Liver (tissue), 8 donors: ENCODE measurements at regions not wholly inside any gene's neighbourhood (a gene's known extent, or its start where the extent isn't known, plus 50 kb on each side); places are given as distances from the start of the nearest gene placed in this dataset.

Experiments used
- DNase-seq: peaks from one replicate; pipeline ENCODE4 v3.0.0-alpha.2; 2017; ENCODE audit warnings: low spot score
- H3K27ac ChIP-seq, 2 donors: one replicate each; pipeline ENCODE4 v1.7.0; 2013; ENCODE audit warnings: inconsistent platforms in 2 of 2, low read length in 2 of 2, control low read depth in 1 of 2, low read depth in 1 of 2, mild to moderate bottlenecking in 1 of 2
- H3K27me3 ChIP-seq, 4 donors: one replicate each; pipeline versions ENCODE4 v1.6.1 to v1.7.0; 2013; ENCODE audit warnings: low read length in 3 of 4, inconsistent platforms in 1 of 4, mild to moderate bottlenecking in 1 of 4, moderate library complexity in 1 of 4; ENCODE audit not compliant: control insufficient read depth in 4 of 4, insufficient read depth in 4 of 4
- H3K36me3 ChIP-seq, 4 donors: one replicate each; pipeline versions ENCODE4 v1.6.1 to v1.7.0; 2013; ENCODE audit warnings: low read length in 3 of 4, mild to moderate bottlenecking in 3 of 4, low read depth in 1 of 4, moderate library complexity in 1 of 4; ENCODE audit not compliant: control insufficient read depth in 4 of 4, insufficient read depth in 3 of 4
- H3K4me1 ChIP-seq, 4 donors: one replicate each; pipeline versions ENCODE4 v1.6.1 to v1.7.0; 2013; ENCODE audit warnings: low read length in 3 of 4, mild to moderate bottlenecking in 3 of 4, moderate library complexity in 1 of 4; ENCODE audit not compliant: control insufficient read depth in 4 of 4, insufficient read depth in 4 of 4
- H3K4me3 ChIP-seq, 3 donors: one replicate each; pipeline versions ENCODE4 v1.6.1 to v1.7.0; 2013; ENCODE audit warnings: low read length in 3 of 3, control low read depth in 1 of 3, low read depth in 1 of 3, mild to moderate bottlenecking in 1 of 3
- H3K9ac ChIP-seq, 2 donors: one replicate each; pipeline ENCODE4 v1.7.0; 2013; ENCODE audit warnings: low read length in 2 of 2, mild to moderate bottlenecking in 2 of 2, moderate library complexity in 2 of 2, control low read depth in 1 of 2, low read depth in 1 of 2
- H3K9me3 ChIP-seq, 4 donors: one replicate each; pipeline versions ENCODE4 v1.6.1 to v1.7.0; 2013; ENCODE audit warnings: low read length in 3 of 4; ENCODE audit not compliant: control insufficient read depth in 4 of 4
- ATF3 ChIP-seq: IDR thresholded peaks from 2 replicates; pipeline ENCODE4 v1.6.1; 2016; ENCODE audit warnings: antibody characterized with exemption
- CTCF ChIP-seq: fragments of 150-350 bp; IDR thresholded peaks from 2 replicates; pipeline ENCODE4 v1.5.1; 2017; ENCODE audit warnings: improper control_type of control experiment, low read depth, low read length; ENCODE audit not compliant: missing input control
- FOXA1 ChIP-seq: IDR thresholded peaks from 2 replicates; pipeline ENCODE4 v1.6.1; 2016; ENCODE audit warnings: antibody characterized with exemption
- FOXA2 ChIP-seq: IDR thresholded peaks from 2 replicates; pipeline ENCODE4 v1.6.1; 2016; ENCODE audit warnings: antibody characterized with exemption
- GABPA ChIP-seq, 2 donors: IDR thresholded peaks in 1 of 2; conservative IDR thresholded peaks in 1 of 2; 2 replicates each; pipeline ENCODE4 v1.6.1; 2016; ENCODE audit warnings: antibody characterized with exemption in 2 of 2, mild to moderate bottlenecking in 1 of 2, moderate library complexity in 1 of 2
- HNF4A ChIP-seq, 2 donors: conservative IDR thresholded peaks; 2 replicates each; pipeline ENCODE4 v1.6.1; 2016; ENCODE audit warnings: antibody characterized with exemption in 2 of 2, mild to moderate bottlenecking in 2 of 2
- HNF4G ChIP-seq: IDR thresholded peaks from 2 replicates; pipeline ENCODE4 v1.6.1; 2016; ENCODE audit warnings: antibody characterized with exemption
- JUND ChIP-seq, 2 donors: IDR thresholded peaks; 2 replicates each; pipeline ENCODE4 v1.6.1; 2016; ENCODE audit warnings: antibody characterized with exemption in 2 of 2
- MAX ChIP-seq: IDR thresholded peaks from 2 replicates; pipeline ENCODE4 v1.6.1; 2016; ENCODE audit warnings: antibody characterized with exemption
- NR2F2 ChIP-seq: IDR thresholded peaks from 2 replicates; pipeline ENCODE4 v1.6.1; 2016; ENCODE audit warnings: antibody characterized with exemption
- RAD21 ChIP-seq, 2 donors: IDR thresholded peaks; 2 replicates each; pipeline ENCODE4 v1.6.1; 2016; ENCODE audit warnings: antibody characterized with exemption in 2 of 2, mild to moderate bottlenecking in 2 of 2
- REST ChIP-seq: IDR thresholded peaks from 2 replicates; pipeline ENCODE4 v1.6.1; 2016; ENCODE audit warnings: antibody characterized with exemption, mild to moderate bottlenecking
- RXRA ChIP-seq, 2 donors: IDR thresholded peaks; 2 replicates each; pipeline ENCODE4 v1.6.1; 2017 to 2018; ENCODE audit warnings: antibody characterized with exemption in 2 of 2, mild to moderate bottlenecking in 1 of 2
- SP1 ChIP-seq: IDR thresholded peaks from 2 replicates; pipeline ENCODE4 v1.6.1; 2018; ENCODE audit warnings: antibody characterized with exemption, mild to moderate bottlenecking
- TAF1 ChIP-seq: conservative IDR thresholded peaks from 2 replicates; pipeline ENCODE4 v1.6.1; 2016; ENCODE audit warnings: antibody characterized with exemption, mild to moderate bottlenecking
- YY1 ChIP-seq: IDR thresholded peaks from 2 replicates; pipeline ENCODE4 v1.6.1; 2016; ENCODE audit warnings: antibody characterized with exemption, mild to moderate bottlenecking
- ZBTB33 ChIP-seq: IDR thresholded peaks from 2 replicates; pipeline ENCODE4 v1.6.1; 2016; ENCODE audit warnings: antibody characterized with exemption
- WGBS: extraction: QIAGEN DNeasy Blood & Tissue Kit; methylation state at CpG from one replicate; pipeline ENCODE4 v1.1.7; 2013; 5-methylcytosine and 5-hydroxymethylcytosine counted together
- donor health status: healthy.
- donor health status: healthy.
- donor health status: healthy.
- donor health status: healthy.
- donor health status: healthy.

- H3K9me3 ChIP-seq: no peaks in the 10 kb centered on the region
- H3K27me3 ChIP-seq: no peaks in the 10 kb centered on the region
- H3K4me3 ChIP-seq: no peak overlapping the region
- H3K36me3 ChIP-seq: no peaks in the 10 kb centered on the region
- 76% methylated on average over 4 of the region's 4 CpGs for whole genome bisulfite sequencing
- H3K4me1 ChIP-seq: no peaks in the 10 kb centered on the region
- TF ChIP-seq NR2F2: no peak
- TF ChIP-seq FOXA1: no peak
- no peak for TF ChIP-seq TAF1
- no peak for TF ChIP-seq JUND (IDR thresholded peaks at IDR 0.05)
- TF ChIP-seq RAD21 (IDR thresholded peaks at IDR 0.05): no peak
- no peak for TF ChIP-seq HNF4A (conservative IDR thresholded peaks at IDR 0.05)
- no peak for TF ChIP-seq HNF4G
- TF ChIP-seq RXRA (IDR thresholded peaks at IDR 0.05): no peak
- H3K27ac ChIP-seq: no peak overlapping the region
- no peak overlapping the region for H3K9ac ChIP-seq
- DNase-seq: no peak
These were observed 408.6 kb upstream of the NPVF start for GRCh38 chr7:25636871-25637283.

GRCh38 chr7:25638068-25638467 is 409.8 kb upstream of the NPVF start:
- Histone ChIP-seq H3K27ac (no peak overlapping the region), H3K36me3 (no peaks in the 10 kb centered on the region), H3K9me3 (no peaks in the 10 kb centered on the region), H3K27me3 (no peaks in the 10 kb centered on the region), H3K4me1 (no peaks in the 10 kb centered on the region), H3K4me3 (no peak overlapping the region), H3K9ac (no peak overlapping the region)
- DNase-seq: no peak
- no peak for TF ChIP-seq RAD21 (IDR thresholded peaks at IDR 0.05)
- no peak for TF ChIP-seq SP1
- no peak for TF ChIP-seq MAX
- no peak for TF ChIP-seq TAF1
- TF ChIP-seq CTCF: no peak
- TF ChIP-seq YY1: no peak
- no peak for TF ChIP-seq FOXA1
- TF ChIP-seq NR2F2: no peak
- no peak for TF ChIP-seq ZBTB33
- TF ChIP-seq RXRA (IDR thresholded peaks at IDR 0.05): no peak
- no peak for TF ChIP-seq FOXA2
- no peak for TF ChIP-seq GABPA (IDR thresholded peaks at IDR 0.05 in 1 of 2, conservative IDR thresholded peaks at IDR 0.05 in 1 of 2)

- no peaks in the 10 kb centered on the region for H3K36me3 ChIP-seq
- WGBS: 83% methylated on average over 7 of the region's 7 CpGs
- H3K9me3 ChIP-seq: no peaks in the 10 kb centered on the region
- TF ChIP-seq FOXA2: no peak
- no peak for TF ChIP-seq ATF3
- no peak for TF ChIP-seq REST
- no peak for TF ChIP-seq HNF4G
- TF ChIP-seq SP1: no peak
- TF ChIP-seq HNF4A (conservative IDR thresholded peaks at IDR 0.05): no peak
- no peak for TF ChIP-seq GABPA (IDR thresholded peaks at IDR 0.05 in 1 of 2, conservative IDR thresholded peaks at IDR 0.05 in 1 of 2)
- TF ChIP-seq ZBTB33: no peak
- no peak overlapping the region for H3K27ac ChIP-seq
- no peaks in the 10 kb centered on the region for H3K27me3 ChIP-seq
- H3K9ac ChIP-seq: no peak overlapping the region
- DNase-seq: no peak
- H3K4me3 ChIP-seq: no peak overlapping the region
- H3K4me1 ChIP-seq: no peaks in the 10 kb centered on the region
These were observed 410.4 kb upstream of the NPVF start for GRCh38 chr7:25638590-25639244.
